Keratinocyte (primary cell): ENCODE measurements at regions not wholly inside any gene's neighbourhood (a gene's known extent, or its start where the extent isn't known, plus 50 kb on each side); places are given as distances from the start of the nearest gene placed in this dataset.

ENCODE experiments used
- DNase-seq: peaks from one replicate; pipeline ENCODE4 v3.0.0-alpha.2; 2011; ENCODE audit warnings: low read depth, missing footprints, low spot score
- FAIRE-seq: peaks from 2 replicates; lab custom pipeline; 2011; peaks lifted over from hg19 to GRCh38; lab: Jason Lieb, UNC
- H2AFZ ChIP-seq: 2 replicates; pipeline ENCODE4 v1.6.0; 2012; ENCODE audit warnings: low read length, control low read depth, inconsistent platforms; ENCODE audit not compliant: control insufficient read depth
- H3K27ac ChIP-seq: 2 replicates; pipeline ENCODE4 v1.5.1; 2011; ENCODE audit warnings: low read length; ENCODE audit not compliant: control insufficient read depth, insufficient read depth
- H3K27me3 ChIP-seq: 3 replicates; pipeline ENCODE4 v1.6.0; 2011; ENCODE audit warnings: low read length; ENCODE audit not compliant: control insufficient read depth, insufficient read depth; ENCODE audit errors: extremely low read depth
- H3K36me3 ChIP-seq, 2 experiments: 2 replicates in 1 of 2; 3 replicates in 1 of 2; pipeline ENCODE4 v1.5.1; 2011; ENCODE audit warnings: low read length in 2 of 2, mild to moderate bottlenecking in 1 of 2; ENCODE audit not compliant: control insufficient read depth in 2 of 2, insufficient read depth in 2 of 2; ENCODE audit errors: extremely low read depth in 1 of 2
- H3K4me1 ChIP-seq: 3 replicates; pipeline ENCODE4 v1.5.1; 2011; ENCODE audit warnings: low read length; ENCODE audit not compliant: control insufficient read depth, insufficient read depth; ENCODE audit errors: extremely low read depth
- H3K4me2 ChIP-seq: 3 replicates; pipeline ENCODE4 v1.6.0; 2011; ENCODE audit warnings: low read depth, low read length; ENCODE audit not compliant: control insufficient read depth, insufficient read depth; ENCODE audit errors: extremely low read depth
- H3K4me3 ChIP-seq, 3 experiments: fragments of 200-600 bp in 1 of 3; sonication (generic) in 1 of 3; 2 replicates in 2 of 3; 3 replicates in 1 of 3; pipeline ENCODE4 v1.5.1; 2011 to 2016; ENCODE audit warnings: low read length in 3 of 3, mild to moderate bottlenecking in 3 of 3, control low read depth in 2 of 3, inconsistent platforms in 1 of 3, low read depth in 1 of 3, mixed read lengths in 1 of 3, mixed run types in 1 of 3, moderate library complexity in 1 of 3; ENCODE audit not compliant: control insufficient read depth in 2 of 3, insufficient read depth in 2 of 3; ENCODE audit errors: extremely low read depth in 1 of 3
- H3K79me2 ChIP-seq: 2 replicates; pipeline ENCODE4 v1.6.0; 2012; ENCODE audit warnings: low read length; ENCODE audit not compliant: control insufficient read depth, insufficient read depth
- H3K9ac ChIP-seq: 3 replicates; pipeline ENCODE4 v1.6.0; 2011; ENCODE audit warnings: low read length; ENCODE audit not compliant: control insufficient read depth, insufficient read depth; ENCODE audit errors: extremely low read depth
- H3K9me1 ChIP-seq: 3 replicates; pipeline ENCODE4 v1.6.0; 2011; ENCODE audit warnings: low read length; ENCODE audit not compliant: control insufficient read depth, insufficient read depth; ENCODE audit errors: extremely low read depth
- H3K9me3 ChIP-seq: 2 replicates; pipeline ENCODE4 v1.5.1; 2012; ENCODE audit warnings: low read depth, low read length; ENCODE audit not compliant: control insufficient read depth
- H4K20me1 ChIP-seq: 3 replicates; pipeline ENCODE4 v1.6.0; 2011; ENCODE audit warnings: low read length; ENCODE audit not compliant: control insufficient read depth, insufficient read depth; ENCODE audit errors: extremely low read depth
- CTCF ChIP-seq, 3 experiments: IDR thresholded peaks in 1 of 3; conservative IDR thresholded peaks in 1 of 3; optimal IDR thresholded peaks in 1 of 3; 2 replicates in 2 of 3; 3 replicates in 1 of 3; pipeline versions ENCODE3 to v1.5.1; 2011; ENCODE audit warnings: low read length in 3 of 3, mild to moderate bottlenecking in 3 of 3, moderate library complexity in 2 of 3, control low read depth in 1 of 3, inconsistent platforms in 1 of 3; ENCODE audit not compliant: insufficient read depth in 2 of 3; ENCODE audit errors: extremely low read depth in 1 of 3
- EZH2 ChIP-seq: IDR thresholded peaks from one replicate; pipeline ENCODE4 v1.6.1; 2012; ENCODE audit warnings: inconsistent platforms, mild to moderate bottlenecking, low read length, moderate library complexity
- dilution Hi-C: fragments of 300-500 bp; cut with MboI; formaldehyde crosslinking; loops from one replicate; pipeline ENCODE4 v1.7.0; 2020; ENCODE audit warnings: low sequenced_read_pairs; ENCODE audit not compliant: extremely low pct_ligation_motif_present

GRCh38 chr3:88267847-88268246 lies 118.1 kb downstream of the C3orf38 start:
- Histone ChIP-seq H3K36me3 (no peaks in the 10 kb centered on the region), H2AFZ (no peak overlapping the region), H3K27ac (no peak overlapping the region), H3K9ac (no peak overlapping the region), H3K9me3 (no peaks in the 10 kb centered on the region), H3K4me3 (no peak overlapping the region), H3K4me2 (no peak overlapping the region), H3K27me3 (no peaks in the 10 kb centered on the region), H4K20me1 (no peaks in the 10 kb centered on the region), H3K79me2 (no peaks in the 10 kb centered on the region), H3K9me1 (no peaks in the 10 kb centered on the region), H3K4me1 (no peaks in the 10 kb centered on the region)
- DNase-seq (no peak), FAIRE-seq (no peak)
- no peak for TF ChIP-seq CTCF (optimal IDR thresholded peaks at IDR 0.05 in 1 of 3, IDR thresholded peaks at IDR 0.05 in 1 of 3, conservative IDR thresholded peaks at IDR 0.05 in 1 of 3; ENCODE audit: extremely low read depth in 1 of 3, insufficient read depth in 2 of 3, low read length in 3 of 3)
- no peak for TF ChIP-seq EZH2
- dilution Hi-C loops: no loop called here

DNA sequence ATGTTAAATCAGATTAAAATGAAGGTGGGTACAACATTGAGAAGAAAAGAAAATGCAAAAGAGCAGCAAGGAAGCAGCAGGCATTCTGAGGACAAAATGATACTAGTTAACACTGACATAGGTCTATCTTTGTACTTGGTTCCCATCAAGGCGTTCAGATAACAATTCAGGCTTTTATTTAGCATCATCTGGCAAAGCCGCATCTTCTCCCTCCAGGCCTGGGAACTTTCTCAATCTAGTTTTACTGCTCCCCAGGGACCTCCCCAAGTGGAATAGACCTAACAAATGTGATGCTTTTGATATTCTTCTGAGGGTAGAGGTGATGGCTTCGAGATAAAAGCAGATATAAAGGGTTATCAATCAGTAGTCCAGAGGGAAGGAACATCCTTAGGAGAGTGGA lies 130.6 kb downstream of the C3orf38 start:
- dilution Hi-C loops: no loop called here
- no peak overlapping the region for H3K4me2 ChIP-seq
- no peak overlapping the region for H3K27ac ChIP-seq
- TF ChIP-seq CTCF (optimal IDR thresholded peaks at IDR 0.05 in 1 of 3, IDR thresholded peaks at IDR 0.05 in 1 of 3, conservative IDR thresholded peaks at IDR 0.05 in 1 of 3; ENCODE audit: extremely low read depth in 1 of 3, insufficient read depth in 2 of 3, low read length in 3 of 3) (no peak), EZH2 (no peak)
- FAIRE-seq: no peak
- H3K9ac ChIP-seq: no peak overlapping the region
- DNase-seq: no peak
- H3K4me1 ChIP-seq: no peaks in the 10 kb centered on the region
- no peaks in the 10 kb centered on the region for H3K27me3 ChIP-seq
- H3K79me2 ChIP-seq: no peaks in the 10 kb centered on the region
- H4K20me1 ChIP-seq: no peaks in the 10 kb centered on the region
- H3K9me3 ChIP-seq: no peaks in the 10 kb centered on the region
- no peaks in the 10 kb centered on the region for H3K9me1 ChIP-seq
- no peaks in the 10 kb centered on the region for H3K36me3 ChIP-seq
- H2AFZ ChIP-seq: no peak overlapping the region
- no peak overlapping the region for H3K4me3 ChIP-seq
